ENCODE measurements at regions not wholly inside any gene's neighbourhood (a gene's known extent, or its start where the extent isn't known, plus 50 kb on each side); places are given as distances from the start of the nearest gene placed in this dataset.
"Not testable (repeated sequence)": the region's sequence is repeated elsewhere in the genome, so short reads cannot be mapped to it uniquely, and the experiment has no call there.

GRCh38 chr5:57776035-57776434 is 293.4 kb upstream of the ACTBL2 start:
- no peak for DNase-seq

- no peak for DNase-seq
These were observed 291.8 kb upstream of the ACTBL2 start for GRCh38 chr5:57774439-57774838.

- DNase-seq: no peak
These were observed 289.9 kb upstream of the ACTBL2 start for GRCh38 chr5:57772512-57772911.

- DNase-seq: no peak
These were observed 287.4 kb upstream of the ACTBL2 start for GRCh38 chr5:57770039-57770438.

- no peak for DNase-seq
These were observed 286.1 kb upstream of the ACTBL2 start for GRCh38 chr5:57768745-57769144.

- no peak for DNase-seq
These were observed 282.0 kb upstream of the ACTBL2 start for GRCh38 chr5:57764479-57765089.

GRCh38 chr5:57761513-57761912 is 278.9 kb upstream of the ACTBL2 start:
- DNase-seq: no peak

GRCh38 chr5:57754616-57755015 is 272.0 kb upstream of the ACTBL2 start:
- no peak for DNase-seq

GRCh38 chr5:57753446-57753845 is 270.8 kb upstream of the ACTBL2 start:
- DNase-seq: no peak

- DNase-seq: no peak
These were observed 269.1 kb upstream of the ACTBL2 start for GRCh38 chr5:57751710-57752109.

- no peak for DNase-seq
These were observed 268.3 kb upstream of the ACTBL2 start for GRCh38 chr5:57750891-57751290.

GRCh38 chr5:57750282-57750681 is 267.7 kb upstream of the ACTBL2 start:
- DNase-seq: no peak

GRCh38 chr5:57749396-57749795 is 266.8 kb upstream of the ACTBL2 start:
- no peak for DNase-seq

- DNase-seq: no peak
These were observed 263.4 kb upstream of the ACTBL2 start for GRCh38 chr5:57745700-57746651.

- no peak for DNase-seq
These were observed 262.4 kb upstream of the ACTBL2 start for GRCh38 chr5:57745029-57745428.

- no peak for DNase-seq
These were observed 258.7 kb upstream of the ACTBL2 start for GRCh38 chr5:57741336-57741735.

GRCh38 chr5:57738787-57739186 is 256.2 kb upstream of the ACTBL2 start:
- DNase-seq: no peak

- DNase-seq: no peak
These were observed 255.7 kb upstream of the ACTBL2 start for GRCh38 chr5:57738301-57738700.

- DNase-seq: no peak
These were observed 254.1 kb upstream of the ACTBL2 start for GRCh38 chr5:57736716-57737115.

- DNase-seq: not testable (repeated sequence)
These were observed 252.9 kb upstream of the ACTBL2 start for GRCh38 chr5:57735279-57736153.

GRCh38 chr5:57734296-57734695 is 251.7 kb upstream of the ACTBL2 start:
- no peak for DNase-seq

- DNase-seq: no peak
These were observed 245.0 kb upstream of the ACTBL2 start for GRCh38 chr5:57727591-57727990.

Data from activated CD8-positive, alpha-beta memory T cell treated with anti-CD3 and anti-CD28 coated beads, Interleukin-2, amount 50 U/mL, for 4 hours (primary cell).